ENCODE measurements at regions not wholly inside any gene's neighbourhood (a gene's known extent, or its start where the extent isn't known, plus 50 kb on each side); places are given as distances from the start of the nearest gene placed in this dataset.

DNA sequence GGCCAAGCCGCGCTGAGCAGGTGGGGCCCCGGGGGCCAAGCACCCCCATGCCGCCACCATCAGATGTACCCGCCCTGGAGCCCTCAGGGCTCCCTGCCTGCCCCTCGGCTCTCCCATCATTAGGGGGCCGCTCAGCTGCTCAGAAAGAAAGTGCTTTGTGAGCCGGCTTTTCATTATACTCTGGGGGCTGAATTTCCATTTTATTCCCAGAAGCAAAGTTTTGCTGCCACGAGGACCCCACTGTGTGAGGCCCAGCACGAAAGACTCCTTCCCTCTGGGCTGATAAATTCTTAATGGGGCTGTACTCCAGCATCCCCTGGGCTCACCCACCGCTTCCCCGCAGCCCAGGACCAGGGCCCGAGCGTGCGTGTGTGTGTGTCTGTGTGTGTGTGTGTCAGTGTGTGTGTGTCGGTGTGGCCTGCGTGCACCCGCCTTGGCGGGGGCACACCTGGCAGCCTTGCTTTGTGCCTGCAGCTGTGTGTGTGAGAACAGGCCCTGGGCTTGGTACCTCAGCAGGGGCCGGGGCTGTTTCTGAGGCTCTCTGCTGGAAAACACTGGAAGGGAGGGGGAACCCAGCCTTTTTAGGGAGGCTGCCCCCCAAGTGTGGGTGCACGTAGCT lies 103.0 kb upstream of the GSE1 start:
- TF ChIP-seq CTCF (IDR thresholded peaks at IDR 0.05; ENCODE audit: insufficient read depth, low read length, poor library complexity, severe bottlenecking): no peak
- DNase-seq (ENCODE audit: extremely low read depth, insufficient read length): no peak
- Histone ChIP-seq H3K4me3 (replicated peaks; ENCODE audit: low read depth, low read length) (no peak overlapping the region), H3K27me3 (replicated peaks; ENCODE audit: control insufficient read depth, insufficient read depth, low read length) (no peaks in the 10 kb centered on the region; the same call in 1 of the 2 replicates), H3K36me3 (ENCODE audit: control insufficient read depth, insufficient read depth, low read length) (no peaks in the 10 kb centered on the region)

DNA sequence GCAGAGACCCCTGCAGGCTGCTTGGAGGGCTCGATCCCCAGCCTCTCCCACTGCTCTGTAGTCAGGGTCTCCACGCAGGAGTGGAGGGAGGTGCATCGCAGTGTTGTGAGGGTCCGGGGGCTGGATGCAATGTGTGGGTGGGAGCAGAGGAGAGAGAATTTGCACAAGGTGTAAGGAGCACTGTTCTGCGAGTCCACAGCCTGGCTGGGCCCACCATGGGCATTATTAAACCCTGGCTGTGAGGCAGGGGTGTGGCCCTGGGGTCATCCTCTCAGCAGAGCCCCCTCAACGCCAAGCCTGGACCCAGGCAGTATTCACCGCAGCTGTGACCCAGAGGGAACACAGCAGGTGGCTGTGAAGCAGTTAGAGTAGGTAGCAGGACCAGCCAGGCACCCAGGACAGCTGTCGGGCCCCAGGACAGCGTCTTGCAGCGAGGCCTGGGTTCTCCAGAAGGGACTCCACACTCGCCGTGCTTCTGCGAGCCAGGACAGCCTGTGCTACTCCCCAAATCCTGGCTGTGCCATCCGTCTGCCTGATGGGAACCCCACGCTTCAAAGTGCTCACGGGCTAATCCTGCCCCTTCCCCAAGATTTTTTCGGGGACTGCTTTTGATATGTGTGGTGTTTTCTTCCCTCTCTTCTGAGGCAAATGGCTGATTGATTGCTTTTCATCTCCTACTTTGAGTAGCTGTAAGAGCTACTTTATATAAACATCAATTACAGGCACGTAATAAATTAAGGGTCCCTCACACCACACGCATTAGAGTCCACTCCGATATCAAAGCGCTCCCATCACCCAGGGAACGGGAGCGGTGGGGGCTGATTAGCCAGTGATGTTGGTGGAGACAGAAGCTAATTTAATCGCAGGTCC lies 100.9 kb upstream of the GSE1 start:
- no peak overlapping the region for H3K4me3 ChIP-seq (replicated peaks; ENCODE audit: low read depth, low read length)
- TF ChIP-seq CTCF (IDR thresholded peaks at IDR 0.05; ENCODE audit: insufficient read depth, low read length, poor library complexity, severe bottlenecking): no peak
- no peaks in the 10 kb centered on the region; the same call in 1 of the 2 replicates for H3K27me3 ChIP-seq (replicated peaks; ENCODE audit: control insufficient read depth, insufficient read depth, low read length)
- no peaks in the 10 kb centered on the region for H3K36me3 ChIP-seq (ENCODE audit: control insufficient read depth, insufficient read depth, low read length)
- no peak for DNase-seq (ENCODE audit: extremely low read depth, insufficient read length)

DNA sequence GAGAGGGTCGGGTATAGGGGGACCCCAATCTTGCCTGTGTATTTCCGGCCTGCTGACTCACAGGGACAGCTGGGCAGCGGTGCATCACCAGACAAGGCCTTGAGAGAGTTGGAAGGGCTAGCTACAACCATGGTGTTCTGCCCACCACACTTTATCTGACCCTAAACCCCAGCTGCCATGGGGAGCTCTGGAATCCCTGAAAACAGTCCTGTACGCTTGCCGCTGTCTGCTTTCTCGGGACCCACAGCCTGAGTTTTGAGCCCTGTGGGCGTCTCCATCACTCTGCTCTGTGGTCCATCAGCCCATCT lies 100.4 kb upstream of the GSE1 start:
- no peaks in the 10 kb centered on the region; the same call in 1 of the 2 replicates for H3K27me3 ChIP-seq (replicated peaks; ENCODE audit: control insufficient read depth, insufficient read depth, low read length)
- DNase-seq (ENCODE audit: extremely low read depth, insufficient read length): no peak
- no peaks in the 10 kb centered on the region for H3K36me3 ChIP-seq (ENCODE audit: control insufficient read depth, insufficient read depth, low read length)
- no peak overlapping the region for H3K4me3 ChIP-seq (replicated peaks; ENCODE audit: low read depth, low read length)
- no peak for TF ChIP-seq CTCF (IDR thresholded peaks at IDR 0.05; ENCODE audit: insufficient read depth, low read length, poor library complexity, severe bottlenecking)

DNA sequence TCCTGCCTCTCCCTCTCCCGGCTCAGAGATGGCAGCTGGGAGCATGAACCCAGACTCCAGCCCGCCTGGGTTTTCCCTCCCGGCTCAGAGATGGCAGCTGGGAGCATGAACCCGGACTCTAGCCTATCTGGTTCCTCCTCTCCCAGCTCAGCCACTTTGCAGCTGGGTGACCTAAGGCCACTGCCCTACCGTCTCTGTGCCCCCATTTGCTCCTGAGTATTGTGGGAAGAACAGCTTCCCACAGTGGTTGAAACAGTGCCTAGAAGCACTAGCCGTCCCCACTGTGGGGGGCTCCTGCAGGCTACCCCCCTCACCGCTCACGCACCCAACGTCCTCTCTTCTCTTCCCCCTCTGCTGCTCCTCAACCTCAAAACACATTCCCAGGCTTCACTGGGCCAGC lies 99.9 kb upstream of the GSE1 start:
- no peaks in the 10 kb centered on the region; the same call in 1 of the 2 replicates for H3K27me3 ChIP-seq (replicated peaks; ENCODE audit: control insufficient read depth, insufficient read depth, low read length)
- H3K36me3 ChIP-seq (ENCODE audit: control insufficient read depth, insufficient read depth, low read length): no peaks in the 10 kb centered on the region
- no peak for TF ChIP-seq CTCF (IDR thresholded peaks at IDR 0.05; ENCODE audit: insufficient read depth, low read length, poor library complexity, severe bottlenecking)
- no peak overlapping the region for H3K4me3 ChIP-seq (replicated peaks; ENCODE audit: low read depth, low read length)
- no peak for DNase-seq (ENCODE audit: extremely low read depth, insufficient read length)

GRCh38 chr16:85513649-85514048 lies 99.5 kb upstream of the GSE1 start:
- H3K27me3 ChIP-seq (replicated peaks; ENCODE audit: control insufficient read depth, insufficient read depth, low read length): no peaks in the 10 kb centered on the region; the same call in 1 of the 2 replicates
- H3K36me3 ChIP-seq (ENCODE audit: control insufficient read depth, insufficient read depth, low read length): no peaks in the 10 kb centered on the region
- DNase-seq (ENCODE audit: extremely low read depth, insufficient read length): no peak
- H3K4me3 ChIP-seq (replicated peaks; ENCODE audit: low read depth, low read length): no peak overlapping the region
- TF ChIP-seq CTCF (IDR thresholded peaks at IDR 0.05; ENCODE audit: insufficient read depth, low read length, poor library complexity, severe bottlenecking): no peak
